C4-2B (cell line): ENCODE measurements at regions not wholly inside any gene's neighbourhood (a gene's known extent, or its start where the extent isn't known, plus 50 kb on each side); places are given as distances from the start of the nearest gene placed in this dataset.

Experiments
- ZFX ChIP-seq: fragments of 450-650 bp; IDR thresholded peaks from 2 replicates; pipeline ENCODE4 v1.6.1; 2017
- TF ChIP-seq, protein P1 (sequence below): fragments of 450-650 bp; conservative IDR thresholded peaks from 2 replicates; pipeline ENCODE4 v1.5.1; 2017; ENCODE audit warnings: mild to moderate bottlenecking

DNA sequence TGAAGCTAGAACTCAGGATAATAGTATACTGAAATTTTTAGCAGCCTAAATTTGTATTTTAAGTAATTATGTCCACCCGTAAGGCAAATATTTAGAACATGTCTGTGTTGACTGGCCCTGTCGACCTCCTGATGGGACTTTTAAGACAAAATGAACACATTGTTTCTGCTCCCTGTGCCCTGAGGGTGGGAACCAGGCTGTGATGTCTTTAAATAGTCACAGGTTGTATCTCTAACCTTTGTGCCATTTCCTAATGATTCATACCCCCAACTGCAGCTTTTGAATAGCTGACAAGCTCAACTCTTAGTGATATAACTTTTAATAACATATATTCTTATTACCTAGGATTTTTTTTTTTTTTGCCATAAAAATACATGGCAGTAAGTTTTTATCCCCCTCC lies 494.9 kb upstream of the AKR1E2 start:
- TF ChIP-seq, protein P1, sequence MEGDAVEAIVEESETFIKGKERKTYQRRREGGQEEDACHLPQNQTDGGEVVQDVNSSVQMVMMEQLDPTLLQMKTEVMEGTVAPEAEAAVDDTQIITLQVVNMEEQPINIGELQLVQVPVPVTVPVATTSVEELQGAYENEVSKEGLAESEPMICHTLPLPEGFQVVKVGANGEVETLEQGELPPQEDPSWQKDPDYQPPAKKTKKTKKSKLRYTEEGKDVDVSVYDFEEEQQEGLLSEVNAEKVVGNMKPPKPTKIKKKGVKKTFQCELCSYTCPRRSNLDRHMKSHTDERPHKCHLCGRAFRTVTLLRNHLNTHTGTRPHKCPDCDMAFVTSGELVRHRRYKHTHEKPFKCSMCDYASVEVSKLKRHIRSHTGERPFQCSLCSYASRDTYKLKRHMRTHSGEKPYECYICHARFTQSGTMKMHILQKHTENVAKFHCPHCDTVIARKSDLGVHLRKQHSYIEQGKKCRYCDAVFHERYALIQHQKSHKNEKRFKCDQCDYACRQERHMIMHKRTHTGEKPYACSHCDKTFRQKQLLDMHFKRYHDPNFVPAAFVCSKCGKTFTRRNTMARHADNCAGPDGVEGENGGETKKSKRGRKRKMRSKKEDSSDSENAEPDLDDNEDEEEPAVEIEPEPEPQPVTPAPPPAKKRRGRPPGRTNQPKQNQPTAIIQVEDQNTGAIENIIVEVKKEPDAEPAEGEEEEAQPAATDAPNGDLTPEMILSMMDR, result no peak
- no peak for TF ChIP-seq ZFX
